Suprapubic skin (tissue), 4 donors: ENCODE measurements at regions not wholly inside any gene's neighbourhood (a gene's known extent, or its start where the extent isn't known, plus 50 kb on each side); places are given as distances from the start of the nearest gene placed in this dataset.

Experiments
- POLR2A ChIP-seq, 2 donors: fragments of 450-650 bp; IDR thresholded peaks; one replicate each; pipeline ENCODE4 v1.6.1; 2017; ENCODE audit warnings: antibody characterized with exemption in 2 of 2, mild to moderate bottlenecking in 2 of 2, moderate library complexity in 2 of 2
- POLR2AphosphoS5 ChIP-seq, 3 donors: sonication (generic); formaldehyde crosslinking; IDR thresholded peaks; one replicate each; pipeline ENCODE4 v1.6.1; 2017; ENCODE audit warnings: antibody characterized with exemption in 3 of 3
- TF ChIP-seq, protein P1 (sequence below), 2 donors: fragments of 200-600 bp in 1 of 2; fragments of 450-650 bp in 1 of 2; sonication (generic) in 1 of 2; IDR thresholded peaks; one replicate each; pipeline ENCODE4 v1.5.1; 2016 to 2019; ENCODE audit warnings: antibody characterized with exemption in 2 of 2, mild to moderate bottlenecking in 1 of 2, moderate library complexity in 1 of 2

DNA sequence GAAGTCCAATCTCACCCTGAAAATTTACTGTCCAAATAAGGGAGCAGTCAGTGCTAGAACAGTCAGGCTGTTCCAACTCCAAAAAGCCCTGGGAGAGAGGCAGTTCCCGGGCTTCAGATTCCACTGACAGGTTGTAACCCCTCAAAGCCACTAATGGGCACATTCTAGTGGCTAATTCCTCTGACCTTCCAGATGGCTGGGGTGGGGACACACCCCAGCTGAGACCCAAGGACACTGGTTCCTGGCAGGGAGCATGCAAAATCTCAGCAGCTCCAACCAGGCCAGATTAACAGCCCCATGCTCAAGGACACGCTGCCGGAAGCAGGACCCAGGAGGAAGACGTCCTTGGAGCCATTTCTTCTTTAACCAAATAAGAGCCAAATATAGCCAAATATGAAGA lies 92.7 kb downstream of the RPL27A start:
- TF ChIP-seq, protein P1, sequence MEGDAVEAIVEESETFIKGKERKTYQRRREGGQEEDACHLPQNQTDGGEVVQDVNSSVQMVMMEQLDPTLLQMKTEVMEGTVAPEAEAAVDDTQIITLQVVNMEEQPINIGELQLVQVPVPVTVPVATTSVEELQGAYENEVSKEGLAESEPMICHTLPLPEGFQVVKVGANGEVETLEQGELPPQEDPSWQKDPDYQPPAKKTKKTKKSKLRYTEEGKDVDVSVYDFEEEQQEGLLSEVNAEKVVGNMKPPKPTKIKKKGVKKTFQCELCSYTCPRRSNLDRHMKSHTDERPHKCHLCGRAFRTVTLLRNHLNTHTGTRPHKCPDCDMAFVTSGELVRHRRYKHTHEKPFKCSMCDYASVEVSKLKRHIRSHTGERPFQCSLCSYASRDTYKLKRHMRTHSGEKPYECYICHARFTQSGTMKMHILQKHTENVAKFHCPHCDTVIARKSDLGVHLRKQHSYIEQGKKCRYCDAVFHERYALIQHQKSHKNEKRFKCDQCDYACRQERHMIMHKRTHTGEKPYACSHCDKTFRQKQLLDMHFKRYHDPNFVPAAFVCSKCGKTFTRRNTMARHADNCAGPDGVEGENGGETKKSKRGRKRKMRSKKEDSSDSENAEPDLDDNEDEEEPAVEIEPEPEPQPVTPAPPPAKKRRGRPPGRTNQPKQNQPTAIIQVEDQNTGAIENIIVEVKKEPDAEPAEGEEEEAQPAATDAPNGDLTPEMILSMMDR (IDR thresholded peaks at IDR 0.05): no peak
- TF ChIP-seq POLR2AphosphoS5 (IDR thresholded peaks at IDR 0.05): no peak
- TF ChIP-seq POLR2A (IDR thresholded peaks at IDR 0.05): no peak
